GM12891 (cell line): ENCODE measurements at regions not wholly inside any gene's neighbourhood (a gene's known extent, or its start where the extent isn't known, plus 50 kb on each side); places are given as distances from the start of the nearest gene placed in this dataset.

Experiments
- PAX5 ChIP-seq: IDR thresholded peaks from 2 replicates; pipeline ENCODE4 v1.6.1; 2011; ENCODE audit warnings: low read length, moderate library complexity, mild to moderate bottlenecking; ENCODE audit not compliant: insufficient read depth, severe bottlenecking
- POLR2A ChIP-seq: IDR thresholded peaks from 2 replicates; pipeline ENCODE4 v1.6.1; 2011; ENCODE audit warnings: low read depth, low read length, control low read depth
- POLR2AphosphoS5 ChIP-seq: IDR thresholded peaks from 2 replicates; pipeline ENCODE4 v1.6.1; 2011; ENCODE audit warnings: low read depth, low read length, control low read depth
- POU2F2 ChIP-seq: IDR thresholded peaks from 2 replicates; pipeline ENCODE4 v1.6.1; 2011; ENCODE audit warnings: low read depth, mild to moderate bottlenecking, control low read depth, low read length, moderate library complexity
- SPI1 ChIP-seq: IDR thresholded peaks from 2 replicates; pipeline ENCODE4 v1.6.1; 2011; ENCODE audit warnings: low read depth, low read length, control low read depth
- TAF1 ChIP-seq: IDR thresholded peaks from 2 replicates; pipeline ENCODE4 v1.6.1; 2011; ENCODE audit warnings: low read depth, low read length, control low read depth

DNA sequence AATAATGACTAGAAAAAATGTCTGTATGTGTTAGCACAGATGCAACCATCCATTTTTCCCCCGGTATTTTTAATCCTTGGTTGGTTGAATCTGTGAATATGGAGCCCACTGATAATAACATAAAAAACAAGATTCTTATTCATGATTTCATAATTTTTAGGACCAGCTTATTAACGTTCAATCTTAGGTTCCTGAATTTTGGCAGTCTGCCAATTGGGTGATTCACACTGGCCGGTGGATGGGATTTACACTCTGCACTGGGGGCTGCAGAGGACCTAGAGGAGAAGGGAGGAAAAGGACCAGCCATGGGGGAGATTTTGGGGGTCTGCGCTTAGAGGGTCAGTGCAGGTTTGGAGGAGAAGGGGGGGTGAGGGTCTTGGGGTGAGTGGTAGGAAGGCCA, 327.9 kb downstream of the ACTR3B start:
- TF ChIP-seq POLR2AphosphoS5: no peak
- no peak for TF ChIP-seq POLR2A
- TF ChIP-seq TAF1: no peak
- TF ChIP-seq PAX5: no peak
- TF ChIP-seq SPI1: no peak
- TF ChIP-seq POU2F2: no peak
